ENCODE measurements at regions not wholly inside any gene's neighbourhood (a gene's known extent, or its start where the extent isn't known, plus 50 kb on each side); places are given as distances from the start of the nearest gene placed in this dataset.

GRCh38 chr10:2850202-2850601, 217.1 kb upstream of the PFKP start:
- no peak for DNase-seq

- no peak for DNase-seq
Measured at GRCh38 chr10:2844925-2845324, 222.4 kb upstream of the PFKP start.

GRCh38 chr10:2839081-2839725, 228.1 kb upstream of the PFKP start:
- DNase-seq, result no peak

GRCh38 chr10:2837674-2838073, 229.7 kb upstream of the PFKP start:
- DNase-seq, result no peak

- DNase-seq, result no peak
Measured at GRCh38 chr10:2836921-2837662, 230.3 kb upstream of the PFKP start.

GRCh38 chr10:2834214-2834613, 233.1 kb upstream of the PFKP start:
- DNase-seq, result no peak

GRCh38 chr10:2831509-2831908, 235.8 kb upstream of the PFKP start:
- no peak for DNase-seq

- no peak for DNase-seq
Measured at GRCh38 chr10:2828741-2829140, 238.6 kb upstream of the PFKP start.

- no peak for DNase-seq
Measured at GRCh38 chr10:2826675-2827074, 240.7 kb upstream of the PFKP start.

- DNase-seq, result no peak
Measured at GRCh38 chr10:2825841-2826240, 241.5 kb upstream of the PFKP start.

- DNase-seq, result no peak
Measured at GRCh38 chr10:2817940-2818636, 249.3 kb upstream of the PFKP start.

GRCh38 chr10:2813693-2814092, 253.7 kb upstream of the PFKP start:
- no peak for DNase-seq

GRCh38 chr10:2813286-2813685, 254.1 kb upstream of the PFKP start:
- DNase-seq, result no peak

- DNase-seq, result no peak
Measured at GRCh38 chr10:2812631-2813030, 254.7 kb upstream of the PFKP start.

GRCh38 chr10:2800178-2800577, 267.2 kb upstream of the PFKP start:
- no peak for DNase-seq

GRCh38 chr10:2798336-2799022, 268.9 kb upstream of the PFKP start:
- no peak for DNase-seq

- no peak for DNase-seq
Measured at GRCh38 chr10:2791774-2792443, 275.4 kb upstream of the PFKP start.

GRCh38 chr10:2790396-2791188, 276.8 kb upstream of the PFKP start:
- DNase-seq, result no peak

GRCh38 chr10:2786251-2786650, 281.1 kb upstream of the PFKP start:
- DNase-seq, result no peak

GRCh38 chr10:2784766-2785165, 282.6 kb upstream of the PFKP start:
- no peak for DNase-seq

GRCh38 chr10:2782950-2783349, 284.4 kb upstream of the PFKP start:
- no peak for DNase-seq

- no peak for DNase-seq
Measured at GRCh38 chr10:2782265-2782664, 285.1 kb upstream of the PFKP start.
